HG03432 (cell line): ENCODE measurements at regions not wholly inside any gene's neighbourhood (a gene's known extent, or its start where the extent isn't known, plus 50 kb on each side); places are given as distances from the start of the nearest gene placed in this dataset.
A peak's percentile ranks its signal among the peaks of the same experiment; 100 is the strongest.
"Not testable (repeated sequence)": the region's sequence is repeated elsewhere in the genome, so short reads cannot be mapped to it uniquely, and the experiment has no call there.

Experiments
- ATAC-seq: cut with Tn5 transposase; IDR thresholded peaks from one replicate; pipeline ENCODE4 v1.9.1; 2021; ENCODE audit warnings: mild to moderate bottlenecking, moderate library complexity; ENCODE audit not compliant: unreplicated experiment

DNA sequence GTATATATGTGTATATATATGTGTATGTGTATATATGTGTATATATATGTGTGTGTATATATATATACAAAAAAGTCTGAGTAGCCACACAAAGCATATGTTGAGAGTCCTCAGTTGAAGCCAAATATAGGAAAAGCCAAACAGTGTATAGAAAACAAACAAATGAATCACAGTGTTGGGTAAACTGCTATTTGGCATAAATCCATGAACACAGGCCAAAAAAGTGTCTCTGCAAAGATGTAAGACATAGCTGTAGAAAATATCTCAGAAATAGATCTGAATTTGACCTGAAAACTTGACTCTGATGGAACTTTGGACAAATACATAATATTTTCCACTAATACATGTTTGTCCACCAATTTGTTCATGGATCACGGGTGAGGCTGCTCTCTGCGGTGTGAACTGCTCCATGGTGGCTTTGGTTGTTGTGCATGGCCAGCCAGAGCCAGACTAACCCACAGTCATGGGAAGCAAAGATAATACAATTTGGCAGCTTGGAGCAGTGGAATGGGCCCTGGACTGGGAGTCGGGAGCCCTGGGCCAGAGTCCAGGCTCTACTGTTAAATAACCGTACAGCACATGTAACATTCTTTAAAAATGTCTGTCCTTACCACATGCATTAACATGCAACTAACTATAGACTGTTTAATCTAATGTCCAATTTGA is 76.9 kb upstream of the EED start:
- ATAC-seq, result no peak

DNA sequence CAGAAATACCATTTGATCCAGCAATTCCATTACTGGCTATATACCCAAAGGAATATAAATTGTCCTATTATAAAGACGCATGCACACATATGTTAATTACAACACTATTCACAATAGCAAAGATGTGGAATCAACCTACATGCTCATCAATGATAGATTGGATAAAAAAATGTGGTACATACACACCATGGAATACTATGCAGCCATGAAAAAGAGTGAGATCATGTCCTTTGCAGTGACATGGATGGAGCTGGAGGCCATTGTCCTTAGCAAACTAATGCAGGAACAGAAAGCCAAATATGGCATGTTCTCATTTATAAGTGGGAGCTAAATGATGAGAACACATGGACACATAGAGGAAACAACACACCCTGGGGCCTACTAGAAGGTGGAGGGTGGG is 78.3 kb upstream of the EED start:
- ATAC-seq, result not testable (repeated sequence)

DNA sequence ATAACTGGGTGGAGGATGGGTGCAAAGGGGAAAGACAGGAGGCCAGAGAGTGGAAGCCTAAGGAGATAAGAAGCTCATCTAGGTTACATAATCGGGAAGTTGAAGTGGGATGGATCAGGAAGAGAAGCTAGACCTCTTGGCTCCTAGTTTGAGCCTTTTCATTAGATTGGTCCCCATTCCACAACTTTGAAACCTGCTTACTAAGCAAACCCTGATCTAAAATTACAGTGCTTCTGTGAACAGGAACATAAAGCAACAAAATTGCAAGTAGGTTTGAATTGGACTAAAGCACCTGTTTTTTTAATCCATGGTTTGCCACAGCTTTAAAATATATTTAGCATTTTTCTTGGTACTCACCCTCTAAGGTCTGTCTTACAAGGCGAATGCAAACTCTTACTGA is 80.4 kb upstream of the EED start:
- ATAC-seq, result no peak

DNA sequence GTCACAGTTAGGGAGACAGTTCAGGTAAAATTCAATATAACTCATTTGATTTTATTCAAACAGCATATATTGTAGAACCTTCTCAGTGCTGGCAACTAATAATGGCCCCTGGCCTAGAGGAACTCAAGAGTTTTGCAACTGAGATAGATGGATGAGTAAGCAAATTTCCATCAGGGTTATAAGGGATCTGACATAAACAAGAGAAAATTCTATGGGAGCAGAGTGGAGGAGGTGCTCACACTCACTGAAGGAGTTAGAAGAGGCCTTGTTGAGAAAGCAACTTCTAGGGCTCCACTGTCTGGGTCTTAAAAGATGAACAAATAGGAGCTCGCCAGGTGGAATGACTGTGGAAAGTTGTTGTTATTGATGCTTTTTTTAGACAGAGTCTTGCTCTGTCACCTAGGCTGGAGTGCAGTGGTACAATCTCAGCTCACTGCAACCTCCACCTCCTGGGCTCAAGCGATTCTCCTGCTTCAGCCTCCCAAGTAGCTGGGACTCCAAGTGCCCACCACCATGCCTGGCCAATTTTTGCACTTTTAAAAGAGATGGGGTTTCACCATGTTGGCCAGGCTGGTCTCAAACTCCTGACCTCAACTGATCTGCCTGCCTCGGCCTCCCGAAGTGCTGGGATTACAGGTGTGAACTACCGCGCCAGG is 81.2 kb upstream of the EED start:
- ATAC-seq, result not testable (repeated sequence)

DNA sequence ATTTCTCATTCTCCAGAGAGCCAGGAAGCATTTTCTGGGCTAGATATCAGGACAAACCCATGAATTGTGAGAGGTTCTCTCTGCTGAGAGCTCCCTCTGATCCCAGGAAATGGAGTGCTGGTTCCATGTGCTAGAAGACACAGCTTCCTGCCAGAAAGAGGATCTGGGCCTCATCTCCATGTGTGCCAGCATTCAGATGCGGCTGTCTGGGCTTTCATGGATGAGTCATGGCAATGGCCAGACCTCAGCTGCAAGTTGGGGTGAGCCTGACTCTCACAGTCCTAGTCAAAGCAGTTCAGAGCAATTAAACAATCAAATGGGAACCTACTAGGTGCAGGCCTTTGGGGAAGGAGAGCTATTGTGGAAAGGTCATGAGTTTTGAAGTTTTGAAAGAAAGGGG is 82.3 kb upstream of the EED start:
- no peak for ATAC-seq

DNA sequence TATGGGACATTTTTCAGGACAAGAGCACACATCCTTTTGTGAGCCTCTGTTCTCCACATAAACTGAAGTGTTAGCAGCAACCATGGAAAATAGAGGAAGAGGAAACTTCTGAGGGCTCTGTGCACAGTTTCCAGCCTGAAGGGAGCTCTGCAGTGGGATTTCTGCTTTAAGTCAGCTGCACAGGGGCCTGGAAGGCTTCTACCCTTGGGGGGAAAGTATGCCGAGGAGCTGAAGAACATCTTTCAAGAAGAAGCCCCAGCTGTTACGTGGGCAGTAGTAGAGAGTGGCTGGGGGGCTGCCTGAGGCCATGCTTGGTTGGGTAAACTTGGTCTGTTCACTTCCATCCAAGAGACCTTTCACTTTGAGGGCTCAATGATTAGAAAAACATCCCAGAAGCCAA is 82.7 kb upstream of the EED start:
- no peak for ATAC-seq

DNA sequence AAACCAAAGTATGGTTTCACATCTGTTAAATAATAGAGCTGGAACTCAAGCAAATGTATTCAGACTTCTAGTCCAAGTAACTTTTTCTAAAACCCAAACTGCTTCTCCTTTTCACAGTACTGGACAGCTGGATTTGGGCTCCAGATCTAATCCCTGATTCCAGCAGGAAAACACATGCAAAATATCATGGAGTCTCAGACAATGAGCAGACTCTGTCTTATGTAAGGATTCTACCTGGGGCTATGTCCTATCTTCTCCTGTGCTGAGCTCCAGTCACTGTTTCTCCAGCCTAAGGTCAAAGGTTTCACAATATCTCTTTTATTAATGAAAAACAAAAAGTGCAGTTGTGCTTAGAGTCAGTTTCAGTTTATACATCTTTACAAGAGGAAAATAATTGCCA is 83.2 kb upstream of the EED start:
- no peak for ATAC-seq

DNA sequence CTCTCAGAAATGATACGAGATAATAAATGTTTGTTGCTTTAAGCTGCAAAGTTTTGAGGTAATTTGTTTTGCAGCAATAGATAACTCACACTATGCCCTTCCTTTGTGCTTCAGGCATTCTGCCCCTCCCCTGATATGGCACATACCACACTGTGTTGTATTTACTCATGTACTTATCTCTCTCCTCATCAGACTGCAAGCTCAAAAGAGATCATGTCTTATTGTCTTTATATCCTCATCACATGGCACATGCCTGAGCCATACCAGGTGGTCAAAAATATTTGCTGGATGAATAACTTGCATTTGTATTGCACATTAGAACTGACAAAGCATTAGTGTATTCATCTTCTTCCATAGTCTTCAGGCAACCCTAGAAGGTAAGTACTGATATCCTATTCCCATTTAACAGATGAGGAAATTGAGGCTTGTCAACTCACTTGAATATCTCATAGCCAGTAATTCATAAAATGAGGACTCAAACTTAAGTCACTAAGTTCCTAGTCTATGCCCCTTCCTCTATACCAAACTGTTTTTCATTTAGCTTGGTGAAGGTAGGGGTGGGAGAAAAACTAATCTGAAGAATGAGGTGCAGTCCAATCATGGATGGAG is 83.9 kb upstream of the EED start:
- no peak for ATAC-seq

DNA sequence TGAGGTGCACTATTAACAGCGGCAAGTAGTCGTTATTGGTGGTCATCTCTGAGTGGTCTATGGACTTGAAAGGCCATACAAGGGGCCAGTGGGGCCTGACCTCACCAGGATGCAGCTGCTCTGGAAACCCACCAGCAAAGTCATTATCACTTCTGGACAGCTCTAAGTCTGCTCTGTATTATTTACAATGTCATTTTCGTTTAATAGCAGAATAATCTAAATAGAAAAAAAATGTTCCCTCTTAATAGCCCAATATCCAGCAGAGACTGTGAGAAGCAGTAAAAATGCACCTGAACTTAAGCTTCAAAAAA is 85.0 kb upstream of the EED start:
- no peak for ATAC-seq

DNA sequence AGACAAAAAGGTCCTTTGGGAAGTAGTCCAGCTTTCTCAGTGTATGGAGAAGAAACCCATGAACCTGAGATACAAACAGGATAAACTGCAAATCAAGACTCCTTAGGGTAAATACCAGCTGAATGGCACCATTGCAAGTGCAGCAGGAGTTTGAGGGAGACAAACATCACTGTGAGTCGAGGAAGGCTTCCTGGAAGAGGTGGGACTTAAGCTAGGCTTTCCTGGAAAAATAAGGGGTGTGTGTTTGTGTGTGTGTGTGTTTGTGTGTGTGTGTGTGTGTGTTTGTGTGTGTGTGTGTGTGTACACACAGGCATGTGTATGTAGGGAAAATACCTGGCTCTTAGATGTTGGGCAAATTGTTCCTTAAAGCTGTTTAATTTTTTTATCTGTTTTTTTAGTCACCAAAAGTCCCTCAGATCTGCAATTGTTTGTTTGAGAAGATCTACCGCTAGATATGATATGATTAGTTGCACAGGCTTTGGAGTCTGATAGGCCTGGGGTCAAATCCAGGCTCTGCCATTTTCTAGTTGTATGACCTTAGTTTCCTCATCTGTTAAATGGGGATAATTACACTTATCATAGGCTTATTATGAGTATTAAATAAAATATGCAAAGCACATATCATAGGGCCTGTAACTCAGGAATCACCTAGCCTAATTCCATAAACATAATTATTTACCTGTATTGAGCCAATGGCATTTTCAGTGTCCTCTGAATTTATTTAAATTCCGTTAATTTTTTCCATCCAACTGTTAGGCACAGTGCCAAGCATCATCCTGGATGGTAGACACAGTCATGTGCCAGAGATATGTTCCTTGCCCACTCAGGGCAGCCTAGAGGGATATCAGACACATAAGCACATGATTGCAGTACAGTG is 85.6 kb upstream of the EED start:
- no peak for ATAC-seq

DNA sequence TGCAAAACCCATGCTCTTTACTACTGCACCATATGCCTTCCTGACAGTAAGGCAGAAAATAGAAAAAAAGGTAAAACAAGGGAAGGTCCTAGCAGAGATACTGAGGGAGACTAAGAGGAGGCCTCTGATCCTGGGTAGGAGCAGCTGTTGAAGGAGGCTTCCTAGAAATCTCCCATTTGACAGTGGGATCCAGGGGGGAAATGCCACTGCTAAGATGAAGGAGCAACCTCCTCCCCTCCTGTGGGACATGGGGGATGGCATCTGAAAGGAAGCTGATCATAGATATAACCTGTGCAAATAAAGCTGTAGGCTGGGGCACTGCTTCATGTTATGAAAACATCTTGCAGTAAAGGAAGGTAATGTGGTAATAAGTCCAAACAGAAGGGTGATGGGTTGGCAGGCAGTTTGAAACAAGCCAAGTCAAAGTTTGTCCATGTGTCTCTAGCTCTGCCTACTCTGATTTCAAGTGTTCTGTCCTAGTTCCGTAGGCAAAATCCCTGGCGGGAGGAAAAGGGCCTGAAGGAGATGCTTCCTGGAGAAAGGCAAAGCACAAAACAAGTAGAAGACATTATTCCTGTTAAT is 86.7 kb upstream of the EED start:
- no peak for ATAC-seq

DNA sequence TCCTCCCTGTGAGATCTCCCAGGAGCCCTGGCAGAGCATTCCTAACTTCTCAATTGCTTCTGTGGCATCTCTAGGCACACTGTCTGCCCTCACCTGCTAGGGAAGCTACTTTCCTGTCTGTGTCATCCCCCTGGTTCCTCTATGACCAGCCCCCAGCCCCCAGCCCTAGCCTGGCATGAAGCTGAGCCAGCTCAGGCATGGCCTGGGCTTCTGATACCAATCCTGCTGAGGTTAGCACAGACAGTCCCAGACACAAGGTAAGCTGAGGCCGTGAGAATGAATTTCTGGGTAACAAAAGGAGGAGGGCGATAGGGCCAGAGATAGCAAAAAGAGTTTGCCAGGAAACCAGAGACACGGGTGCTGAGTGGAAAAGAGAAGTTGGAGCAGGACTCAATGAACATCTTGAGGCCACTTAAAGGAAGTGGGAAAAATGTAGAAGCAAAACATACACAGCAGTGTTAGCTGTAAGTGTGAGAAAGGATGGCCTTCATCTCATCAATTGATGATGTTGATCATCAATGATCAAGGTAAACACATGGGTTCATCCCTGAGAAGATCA is 87.6 kb upstream of the PICALM start:
- ATAC-seq, result no peak

DNA sequence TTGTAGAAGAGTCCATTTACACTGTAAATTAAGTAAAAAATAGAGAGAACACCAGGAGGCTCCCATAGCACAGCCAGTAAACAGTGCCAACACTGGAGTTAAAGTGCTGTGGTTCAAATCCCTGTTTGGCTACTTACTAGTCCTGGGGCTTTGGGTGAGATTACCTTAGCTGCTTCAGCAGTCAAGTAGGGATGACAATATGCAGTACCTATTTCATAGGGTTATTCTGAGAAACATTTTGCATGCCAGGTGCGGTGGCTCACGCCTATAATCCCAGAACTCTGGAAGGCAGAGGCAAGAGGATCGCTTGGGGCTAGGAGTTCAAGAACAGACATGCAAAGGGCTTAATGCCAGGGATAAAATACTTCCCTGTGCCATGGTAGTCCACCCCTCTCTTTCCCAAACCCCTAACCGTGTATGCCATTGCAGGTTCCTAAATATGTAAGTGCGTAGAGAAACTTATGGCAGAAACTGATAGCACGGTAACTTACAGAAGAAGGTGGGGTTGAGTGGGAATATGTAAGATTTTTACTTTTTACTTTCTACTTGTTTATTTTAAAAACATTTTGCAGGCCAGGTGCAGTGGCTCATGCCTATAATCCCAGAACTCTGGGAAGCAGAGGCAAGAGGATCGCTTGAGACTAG is 86.4 kb upstream of the PICALM start:
- ATAC-seq, result no peak

DNA sequence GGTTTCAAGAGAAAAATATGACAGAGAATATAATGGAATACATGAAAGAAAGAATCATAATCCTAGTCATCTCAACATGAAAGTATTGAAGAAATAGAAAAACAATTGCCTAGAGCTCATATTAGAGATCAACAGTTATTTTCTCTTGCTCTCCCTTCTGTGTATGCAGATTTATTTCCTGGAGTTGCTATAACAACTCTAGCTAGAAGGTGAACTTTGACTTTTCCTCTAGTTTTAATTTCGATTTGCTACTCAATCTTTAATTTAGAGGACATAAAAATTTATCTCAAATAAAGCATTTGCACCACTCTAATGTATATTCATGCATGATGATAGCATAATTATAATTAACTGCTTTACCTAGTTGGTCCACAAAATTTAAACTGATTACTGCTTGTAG is 84.6 kb upstream of the PICALM start:
- no peak for ATAC-seq

DNA sequence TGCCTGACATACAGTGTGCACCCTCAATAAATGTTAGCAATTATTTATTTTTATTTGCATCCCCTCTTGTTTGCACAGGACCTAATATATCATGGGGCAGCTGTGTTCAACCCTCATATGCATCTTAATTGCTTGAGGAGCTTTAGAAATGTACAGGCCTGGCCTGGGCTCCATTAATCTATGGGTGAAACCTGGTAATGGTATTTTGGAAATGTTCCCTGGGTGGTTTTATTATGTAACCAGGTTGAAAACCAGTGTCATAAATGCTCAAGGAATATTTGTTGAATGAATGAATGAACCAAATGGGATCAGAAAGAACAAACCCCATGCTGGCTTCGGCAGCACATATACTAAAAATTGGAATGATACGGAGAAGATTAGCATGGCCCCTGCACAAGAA is 84.0 kb upstream of the PICALM start:
- ATAC-seq, result no peak

DNA sequence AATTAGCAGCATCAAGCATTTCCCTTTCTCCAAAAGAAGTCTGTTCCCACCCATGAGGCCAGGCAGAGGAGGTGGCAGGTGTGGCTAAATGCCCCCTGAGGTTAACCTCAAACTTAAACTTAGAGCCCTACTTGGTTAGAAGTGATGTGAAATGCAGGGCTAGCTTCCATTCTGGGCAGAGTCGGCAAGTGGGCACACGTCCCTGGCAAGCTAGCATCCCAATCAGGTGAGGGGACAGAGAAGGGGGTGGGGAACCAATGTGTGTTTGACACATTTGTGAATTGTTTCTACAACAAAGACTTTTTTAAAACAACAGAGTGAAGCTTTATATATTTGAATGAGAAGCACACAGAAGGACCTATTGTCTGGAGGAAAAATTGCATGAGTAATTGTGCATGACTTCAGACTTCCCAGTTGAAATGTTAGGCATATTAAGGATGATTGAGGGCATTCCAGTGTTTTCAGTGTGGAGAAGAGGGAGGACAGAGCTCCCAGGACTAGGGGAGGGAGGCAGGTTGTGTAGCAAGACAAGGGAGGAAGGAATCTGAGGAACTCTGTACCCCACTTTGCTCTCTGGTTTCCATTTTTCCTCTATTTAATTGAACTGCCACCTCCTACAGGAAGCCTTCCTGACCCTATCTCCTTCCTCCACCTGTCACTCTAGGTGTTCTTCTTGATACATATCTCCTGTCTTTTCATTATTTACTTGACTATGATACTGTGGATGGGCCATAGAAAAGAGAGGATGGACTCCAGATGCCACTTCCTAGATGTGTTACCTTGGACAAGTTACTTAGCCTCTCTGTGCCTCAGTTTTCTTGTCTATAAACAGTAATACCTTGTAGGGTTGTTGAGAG is 83.3 kb upstream of the PICALM start:
- ATAC-seq, result peak; percentile 50

DNA sequence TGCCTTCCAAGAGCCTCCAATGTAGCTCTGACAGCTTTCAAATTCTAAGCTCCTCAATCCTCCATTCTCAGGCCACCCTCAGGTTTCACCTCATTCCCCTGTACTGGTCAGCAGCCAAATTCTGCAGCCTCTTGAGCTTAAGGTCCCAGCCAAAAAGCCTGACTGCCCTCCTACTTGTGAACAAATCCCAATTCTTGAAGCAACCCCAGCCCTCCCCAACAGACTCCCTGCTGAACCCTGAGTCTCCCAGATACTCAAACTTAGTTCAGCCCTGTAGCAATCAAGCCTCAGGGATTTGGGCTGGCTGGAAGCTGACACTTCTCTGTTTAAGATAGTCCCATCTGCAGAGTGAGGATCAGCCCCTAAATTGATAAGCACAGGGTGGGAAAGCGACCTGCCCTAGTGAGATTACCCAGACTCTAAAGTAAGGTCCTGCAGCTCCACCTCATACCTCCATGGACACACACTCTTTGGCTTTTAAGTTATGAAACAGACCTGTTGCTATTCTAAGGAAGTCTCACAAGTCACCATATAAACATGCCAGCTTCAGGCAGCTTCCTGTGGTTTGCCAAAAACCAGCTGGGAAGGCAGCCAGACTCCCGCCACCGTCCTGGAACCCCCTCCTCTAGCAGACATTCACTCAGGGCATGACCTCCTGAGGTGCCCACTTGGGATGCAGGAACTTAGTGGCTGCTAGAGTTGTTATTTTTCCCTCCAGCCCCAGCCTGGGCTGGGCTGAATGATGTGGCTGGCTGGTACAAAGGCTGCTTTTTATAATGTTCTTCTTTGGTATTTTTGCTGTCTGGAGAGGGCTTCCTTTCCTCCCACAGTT is 82.5 kb upstream of the PICALM start:
- peak; percentile 73 for ATAC-seq

DNA sequence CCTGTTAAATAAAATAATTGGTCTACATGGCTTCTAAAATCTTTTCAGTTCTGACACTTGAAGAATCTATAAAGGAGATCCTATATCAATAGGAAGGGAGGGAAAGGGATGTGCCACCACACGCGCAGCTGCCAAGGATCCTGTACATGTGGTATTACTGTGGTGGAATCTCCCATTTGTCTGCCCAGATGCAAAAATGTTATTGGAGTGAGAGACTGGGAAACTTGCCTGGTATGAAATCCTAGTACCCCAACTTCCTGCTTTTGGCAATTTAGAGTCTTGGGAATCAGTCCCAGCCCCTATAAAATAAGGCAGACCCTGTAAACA is 81.9 kb upstream of the PICALM start:
- ATAC-seq, result no peak

DNA sequence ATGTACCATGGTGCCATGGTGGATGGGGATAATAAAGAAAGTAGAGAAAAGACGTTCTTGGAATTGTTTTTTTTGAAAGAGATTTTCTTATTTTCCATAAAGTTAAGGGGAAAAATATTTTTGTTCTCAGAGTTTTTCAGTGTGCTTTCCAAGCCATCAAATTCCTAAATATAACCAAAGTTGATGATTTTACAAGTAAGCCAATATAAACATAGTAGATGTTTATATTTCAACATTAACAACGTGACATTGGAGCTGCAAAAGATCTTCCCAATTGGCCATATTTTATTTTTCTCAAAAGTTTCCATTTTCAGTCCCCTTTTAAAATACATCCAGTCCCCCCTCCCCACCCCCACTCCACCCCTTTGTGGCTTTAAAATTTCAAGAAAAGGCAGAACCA is 80.9 kb upstream of the PICALM start:
- ATAC-seq, result no peak
